HS-27A (cell line): ENCODE measurements at regions not wholly inside any gene's neighbourhood (a gene's known extent, or its start where the extent isn't known, plus 50 kb on each side); places are given as distances from the start of the nearest gene placed in this dataset.

Experiments
- DNase-seq: peaks from one replicate; pipeline ENCODE4 v3.0.0-alpha.2; 2012; ENCODE audit warnings: low read depth, missing footprints

GRCh38 chr16:49023050-49023449, 258.6 kb downstream of the CBLN1 start:
- DNase-seq = no peak

GRCh38 chr16:49022351-49022963, 259.2 kb downstream of the CBLN1 start:
- DNase-seq = no peak

DNA sequence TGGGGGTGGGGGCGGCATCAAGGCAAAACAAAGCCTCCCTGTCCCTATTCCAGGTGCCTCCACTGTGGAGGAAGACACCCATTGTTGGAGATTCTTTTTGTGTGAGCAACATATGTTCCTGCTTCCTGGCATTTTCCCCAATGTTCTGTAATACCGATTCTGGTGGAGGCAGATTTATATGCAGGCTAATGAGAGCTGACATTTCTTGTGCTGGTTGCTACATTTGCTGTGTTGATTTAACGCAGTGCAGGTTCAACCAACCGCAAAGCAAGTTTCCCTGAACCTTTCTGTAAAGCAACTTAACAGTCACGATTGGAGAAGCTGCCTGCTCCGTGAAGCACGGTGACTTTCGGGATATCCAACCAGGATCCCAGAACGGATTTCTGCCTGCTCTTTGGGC, 260.5 kb downstream of the CBLN1 start:
- DNase-seq = no peak

GRCh38 chr16:49020436-49020835, 261.2 kb downstream of the CBLN1 start:
- DNase-seq = no peak

DNA sequence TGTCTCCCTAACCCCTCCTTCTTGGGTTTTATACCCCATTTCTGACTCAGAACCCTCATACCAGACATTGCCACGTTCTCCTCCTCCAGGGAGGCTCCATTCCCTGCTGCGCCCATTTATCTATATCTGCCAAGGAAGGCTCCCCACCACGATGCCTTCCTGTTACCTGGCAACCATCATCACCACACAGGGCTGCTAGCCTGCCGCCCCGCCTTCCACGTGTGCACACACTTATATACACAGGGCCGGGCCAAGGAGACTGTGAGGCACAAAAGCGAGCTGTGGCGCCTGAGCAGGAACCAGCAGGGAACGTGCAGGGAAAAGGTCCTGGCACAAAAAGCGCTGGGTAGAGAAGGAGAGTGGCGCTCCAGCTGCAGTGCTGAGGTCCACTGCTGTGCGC, 261.8 kb downstream of the CBLN1 start:
- no peak for DNase-seq

GRCh38 chr16:49019081-49019633, 262.5 kb downstream of the CBLN1 start:
- no peak for DNase-seq

DNA sequence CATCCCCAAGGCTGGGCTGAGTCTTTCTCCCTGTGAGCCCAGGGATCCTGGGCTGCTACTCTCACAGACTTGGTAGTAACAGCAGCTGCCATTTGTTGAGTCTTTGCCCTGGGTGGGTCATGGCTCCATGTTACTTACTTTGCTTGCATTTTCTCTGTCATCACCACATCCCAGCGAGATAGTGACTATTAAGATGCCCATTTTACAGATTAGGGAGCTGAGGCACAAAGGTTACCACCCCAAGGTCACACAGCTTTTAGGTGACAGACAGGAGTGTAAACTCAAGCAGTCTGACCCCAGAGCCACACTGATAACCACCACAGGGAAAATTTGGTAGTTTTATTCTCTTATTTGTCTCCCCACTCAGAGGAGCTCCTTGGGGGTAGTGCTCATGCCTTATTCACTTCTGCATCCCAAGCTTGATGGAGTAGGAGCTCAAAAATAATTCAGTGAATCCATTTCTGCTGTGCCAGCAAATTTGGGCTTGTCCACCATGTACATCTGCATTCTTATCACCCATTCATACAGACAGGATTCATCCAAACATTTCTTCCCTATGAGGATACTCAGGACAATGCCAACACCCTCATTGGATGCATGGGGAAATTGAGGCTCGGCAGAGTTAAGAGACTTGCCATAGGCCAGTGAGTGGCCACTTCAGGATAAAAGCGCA, 263.2 kb downstream of the CBLN1 start:
- no peak for DNase-seq

- no peak for DNase-seq
Measured at GRCh38 chr16:49017501-49017900, 264.1 kb downstream of the CBLN1 start.

- DNase-seq = no peak
Measured at GRCh38 chr16:49016461-49016860, 265.2 kb downstream of the CBLN1 start.

- DNase-seq = no peak
Measured at GRCh38 chr16:49015225-49015592, 266.4 kb downstream of the CBLN1 start.

DNA sequence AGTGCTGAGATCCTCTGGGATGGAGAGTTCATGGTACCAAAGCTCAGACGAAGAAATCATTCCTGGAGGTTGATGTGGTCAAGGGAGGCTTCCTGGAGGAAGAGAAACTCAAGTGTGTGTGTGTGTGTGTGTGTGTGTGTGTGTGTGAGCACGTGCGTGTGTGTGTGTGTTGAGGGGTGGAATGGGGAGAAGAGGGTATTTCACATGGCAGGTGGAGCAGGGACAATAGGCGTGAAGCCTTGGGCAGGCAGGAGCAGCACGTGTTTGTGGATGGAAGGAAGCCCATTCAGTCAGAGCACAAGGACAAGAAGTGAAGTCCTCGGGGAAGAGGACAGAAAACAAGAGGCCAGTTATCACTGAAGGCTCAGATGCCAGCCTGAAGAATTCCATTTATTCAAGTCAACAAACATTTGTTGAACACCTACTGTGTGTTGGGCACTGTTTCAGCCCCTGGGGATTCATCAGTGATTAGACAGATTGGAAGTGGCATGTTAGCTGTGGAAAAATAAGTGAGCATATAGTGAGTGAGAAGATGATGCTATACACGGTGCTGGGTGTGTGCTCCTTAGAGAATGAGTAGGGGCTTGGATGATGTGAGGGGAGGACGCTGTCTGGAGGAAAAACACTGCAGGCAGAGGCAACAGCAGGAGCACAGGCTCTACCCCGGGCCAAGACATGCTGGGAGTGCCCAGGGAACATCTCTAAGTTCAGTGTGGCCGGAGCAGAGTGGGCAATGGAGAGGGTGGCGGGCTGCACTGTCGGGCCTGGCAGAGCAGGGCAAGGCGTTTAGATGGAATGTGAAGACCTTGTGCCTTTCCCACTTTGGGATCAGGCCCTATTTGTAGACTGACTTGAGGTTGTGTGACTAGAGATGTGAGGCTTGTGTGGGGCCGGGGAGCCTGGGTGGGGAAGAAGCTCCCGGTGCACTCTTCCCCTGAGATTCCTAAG, 267.1 kb downstream of the CBLN1 start:
- no peak for DNase-seq

DNA sequence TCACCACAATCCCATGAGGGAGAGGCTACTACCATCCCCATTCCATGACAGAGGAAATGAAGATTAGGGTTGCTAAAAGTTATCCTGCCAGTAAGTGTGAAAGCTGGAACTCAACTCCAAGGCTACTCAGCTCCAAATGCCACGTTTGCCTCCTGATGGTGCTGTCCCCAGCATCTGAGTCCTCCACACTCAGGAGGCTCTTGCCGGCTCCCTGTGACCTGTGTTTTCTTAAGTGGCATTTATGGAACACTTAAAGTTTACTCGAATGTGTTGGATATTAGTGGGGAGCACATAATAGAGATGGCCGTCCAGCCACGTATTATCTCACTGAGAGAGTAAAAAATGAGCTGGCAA, 267.9 kb downstream of the CBLN1 start:
- DNase-seq = no peak

DNA sequence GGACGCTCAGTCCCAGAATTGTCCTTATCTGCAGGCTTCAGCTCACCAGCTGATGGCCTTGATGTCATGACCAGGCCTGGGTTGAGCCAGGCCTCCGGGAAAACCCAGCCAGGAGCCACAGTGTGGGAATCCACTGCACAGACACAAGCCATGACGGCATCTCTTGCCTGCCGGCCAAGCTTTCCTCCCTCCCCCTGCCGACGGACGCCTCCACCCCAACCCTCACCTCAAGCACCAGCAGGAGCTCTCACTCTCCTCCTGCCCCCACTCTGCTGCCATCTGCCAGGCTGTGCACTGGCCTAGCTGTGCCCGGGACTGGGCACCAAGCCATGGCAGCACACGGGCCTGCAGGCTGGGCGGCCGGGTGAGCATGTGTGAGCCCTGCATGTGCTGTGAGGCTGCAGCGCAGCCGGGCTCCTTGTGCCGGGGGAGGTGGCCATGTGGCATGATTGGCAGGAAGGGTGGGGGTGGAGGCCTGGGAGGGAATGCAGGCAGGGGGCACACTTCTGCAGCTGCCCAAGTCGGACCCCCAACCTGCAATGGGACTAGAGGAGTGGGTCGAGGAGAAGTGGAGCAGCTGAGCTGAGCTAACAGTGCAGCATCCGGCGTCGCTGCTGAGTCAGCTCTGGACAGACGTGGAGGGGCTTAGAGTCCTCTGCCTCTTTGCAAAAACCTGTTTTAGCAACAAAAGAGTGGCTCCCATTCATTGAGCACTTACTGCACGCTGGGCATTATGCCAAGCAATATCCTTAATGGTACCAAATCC, 268.5 kb downstream of the CBLN1 start:
- DNase-seq = no peak

GRCh38 chr16:49011901-49012300, 269.7 kb downstream of the CBLN1 start:
- DNase-seq = no peak

- no peak for DNase-seq
Measured at GRCh38 chr16:49010879-49011278, 270.8 kb downstream of the CBLN1 start.

- no peak for DNase-seq
Measured at GRCh38 chr16:49010396-49010795, 271.2 kb downstream of the CBLN1 start.

DNA sequence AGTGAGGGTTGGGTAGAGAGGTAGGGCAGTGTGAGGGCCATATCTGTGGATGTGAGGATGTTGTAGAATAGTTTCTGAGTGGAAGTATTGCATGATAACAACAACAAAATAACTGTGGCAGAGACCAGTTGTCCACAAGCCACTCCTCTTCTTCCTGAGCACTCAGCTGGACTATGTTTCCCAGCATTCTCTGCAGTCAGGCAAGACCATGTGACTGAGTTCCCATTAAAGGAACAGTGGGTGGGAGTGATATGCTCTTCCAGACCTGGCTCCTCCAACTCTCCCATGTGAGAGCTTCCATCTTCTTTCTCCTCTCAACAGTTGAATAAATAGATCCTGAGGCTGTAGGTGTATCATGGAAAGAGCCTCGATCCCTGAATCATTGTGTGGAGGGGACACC, 272.4 kb downstream of the CBLN1 start:
- DNase-seq = no peak

GRCh38 chr16:49003992-49004391, 277.6 kb downstream of the CBLN1 start:
- no peak for DNase-seq

GRCh38 chr16:49003022-49003421, 278.6 kb downstream of the CBLN1 start:
- DNase-seq = no peak

DNA sequence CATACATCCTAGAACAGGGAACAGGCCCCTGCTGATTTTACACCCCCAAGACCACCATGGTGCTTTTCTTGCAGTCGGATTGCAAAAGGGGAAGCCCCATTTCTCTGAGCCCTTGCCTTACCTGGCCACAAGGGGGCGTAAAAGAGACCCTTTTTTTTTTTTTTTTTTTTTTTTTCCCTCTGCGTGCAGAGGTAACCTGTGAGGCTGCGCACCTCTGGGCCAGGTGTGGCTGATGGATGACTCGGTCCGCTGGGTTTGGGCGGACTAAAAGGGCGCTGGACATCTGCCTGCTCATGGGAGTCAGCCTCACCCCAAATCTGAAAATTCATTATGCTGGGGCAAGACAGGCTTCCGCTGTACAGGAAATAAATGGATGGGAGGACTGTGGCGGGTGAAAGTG, 281.0 kb downstream of the CBLN1 start:
- DNase-seq = no peak

GRCh38 chr16:48999508-48999907, 282.1 kb downstream of the CBLN1 start:
- DNase-seq = no peak

GRCh38 chr16:48999044-48999443, 282.6 kb downstream of the CBLN1 start:
- no peak for DNase-seq
